GM21381 (cell line): ENCODE measurements at regions not wholly inside any gene's neighbourhood (a gene's known extent, or its start where the extent isn't known, plus 50 kb on each side); places are given as distances from the start of the nearest gene placed in this dataset.
"Not testable (repeated sequence)": the region's sequence is repeated elsewhere in the genome, so short reads cannot be mapped to it uniquely, and the experiment has no call there.

Experiments
- ATAC-seq: cut with Tn5 transposase; IDR thresholded peaks from one replicate; pipeline ENCODE4 v1.9.1; 2021; ENCODE audit warnings: mild to moderate bottlenecking, moderate library complexity; ENCODE audit not compliant: unreplicated experiment

GRCh38 chr18:10077986-10078385 is 164.2 kb downstream of the VAPA start:
- no peak for ATAC-seq

- ATAC-seq, result no peak
Measured at GRCh38 chr18:10080372-10080771, 166.6 kb downstream of the VAPA start.

- ATAC-seq, result no peak
Measured at GRCh38 chr18:10081492-10081891, 167.7 kb downstream of the VAPA start.

GRCh38 chr18:10085416-10085815 is 171.6 kb downstream of the VAPA start:
- no peak for ATAC-seq

- no peak for ATAC-seq
Measured at GRCh38 chr18:10085876-10086275, 172.1 kb downstream of the VAPA start.

- ATAC-seq, result no peak
Measured at GRCh38 chr18:10086458-10087210, 172.8 kb downstream of the VAPA start.

GRCh38 chr18:10088734-10089133 is 174.9 kb downstream of the VAPA start:
- no peak for ATAC-seq

- no peak for ATAC-seq
Measured at GRCh38 chr18:10089881-10090280, 176.1 kb downstream of the VAPA start.

GRCh38 chr18:10090668-10091067 is 176.9 kb downstream of the VAPA start:
- no peak for ATAC-seq

GRCh38 chr18:10093445-10093844 is 179.6 kb downstream of the VAPA start:
- no peak for ATAC-seq

- ATAC-seq, result no peak
Measured at GRCh38 chr18:10094154-10094553, 180.3 kb downstream of the VAPA start.

- no peak for ATAC-seq
Measured at GRCh38 chr18:10094655-10095054, 180.8 kb downstream of the VAPA start.

GRCh38 chr18:10095356-10095755 is 181.5 kb downstream of the VAPA start:
- ATAC-seq, result no peak

- no peak for ATAC-seq
Measured at GRCh38 chr18:10099539-10100140, 185.8 kb downstream of the VAPA start.

GRCh38 chr18:10100196-10100595 is 186.4 kb downstream of the VAPA start:
- no peak for ATAC-seq

GRCh38 chr18:10100941-10101701 is 187.3 kb downstream of the VAPA start:
- no peak for ATAC-seq

GRCh38 chr18:10101729-10102128 is 187.9 kb downstream of the VAPA start:
- no peak for ATAC-seq

- not testable (repeated sequence) for ATAC-seq
Measured at GRCh38 chr18:10105118-10105517, 191.3 kb downstream of the VAPA start.

GRCh38 chr18:10111191-10111590 is 197.4 kb downstream of the VAPA start:
- no peak for ATAC-seq

GRCh38 chr18:10111944-10112343 is 198.1 kb downstream of the VAPA start:
- no peak for ATAC-seq

- no peak for ATAC-seq
Measured at GRCh38 chr18:10113121-10114022, 199.6 kb downstream of the VAPA start.
